OCI-LY1 (cell line): ENCODE measurements at regions not wholly inside any gene's neighbourhood (a gene's known extent, or its start where the extent isn't known, plus 50 kb on each side); places are given as distances from the start of the nearest gene placed in this dataset.

ENCODE experiments used
- EZH2 ChIP-seq: fragments of 200-600 bp; sonication (generic), shearing (Covaris generic); IDR thresholded peaks from 2 replicates; pipeline ENCODE4 v1.8.0; 2017; ENCODE audit warnings: borderline replicate concordance, mixed run types, mild to moderate bottlenecking, antibody characterized with exemption, low read length, moderate library complexity, mixed read lengths
- TF ChIP-seq, protein P1 (sequence below): fragments of 200-600 bp; sonication (generic), shearing (Covaris generic); IDR thresholded peaks from 2 replicates; pipeline ENCODE4 v1.5.1; 2017; ENCODE audit warnings: mild to moderate bottlenecking, antibody characterized with exemption, low read length, moderate library complexity, mixed read lengths

DNA sequence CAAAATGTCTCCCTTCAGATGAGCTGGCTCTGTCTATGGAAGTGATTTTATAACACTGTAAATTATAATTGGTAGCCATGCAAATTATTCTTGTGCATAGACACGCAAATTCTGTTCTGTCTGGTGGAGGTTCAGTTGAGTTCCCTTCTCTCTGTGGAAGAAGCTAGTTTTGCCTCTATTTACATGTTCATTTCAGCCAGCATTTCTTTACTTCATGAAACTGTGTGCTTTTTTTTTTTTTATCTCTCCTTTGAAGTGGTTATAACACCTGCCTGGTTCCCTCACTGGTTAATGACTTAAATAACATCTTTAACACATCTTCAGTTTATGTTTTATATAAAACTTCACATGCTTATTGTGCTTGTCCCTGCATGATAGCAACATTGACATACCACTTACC is 149.4 kb upstream of the FBXL7 start:
- TF ChIP-seq, protein P1, sequence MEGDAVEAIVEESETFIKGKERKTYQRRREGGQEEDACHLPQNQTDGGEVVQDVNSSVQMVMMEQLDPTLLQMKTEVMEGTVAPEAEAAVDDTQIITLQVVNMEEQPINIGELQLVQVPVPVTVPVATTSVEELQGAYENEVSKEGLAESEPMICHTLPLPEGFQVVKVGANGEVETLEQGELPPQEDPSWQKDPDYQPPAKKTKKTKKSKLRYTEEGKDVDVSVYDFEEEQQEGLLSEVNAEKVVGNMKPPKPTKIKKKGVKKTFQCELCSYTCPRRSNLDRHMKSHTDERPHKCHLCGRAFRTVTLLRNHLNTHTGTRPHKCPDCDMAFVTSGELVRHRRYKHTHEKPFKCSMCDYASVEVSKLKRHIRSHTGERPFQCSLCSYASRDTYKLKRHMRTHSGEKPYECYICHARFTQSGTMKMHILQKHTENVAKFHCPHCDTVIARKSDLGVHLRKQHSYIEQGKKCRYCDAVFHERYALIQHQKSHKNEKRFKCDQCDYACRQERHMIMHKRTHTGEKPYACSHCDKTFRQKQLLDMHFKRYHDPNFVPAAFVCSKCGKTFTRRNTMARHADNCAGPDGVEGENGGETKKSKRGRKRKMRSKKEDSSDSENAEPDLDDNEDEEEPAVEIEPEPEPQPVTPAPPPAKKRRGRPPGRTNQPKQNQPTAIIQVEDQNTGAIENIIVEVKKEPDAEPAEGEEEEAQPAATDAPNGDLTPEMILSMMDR, result no peak
- TF ChIP-seq EZH2, result no peak
